ENCODE measurements at regions not wholly inside any gene's neighbourhood (a gene's known extent, or its start where the extent isn't known, plus 50 kb on each side); places are given as distances from the start of the nearest gene placed in this dataset.

DNA sequence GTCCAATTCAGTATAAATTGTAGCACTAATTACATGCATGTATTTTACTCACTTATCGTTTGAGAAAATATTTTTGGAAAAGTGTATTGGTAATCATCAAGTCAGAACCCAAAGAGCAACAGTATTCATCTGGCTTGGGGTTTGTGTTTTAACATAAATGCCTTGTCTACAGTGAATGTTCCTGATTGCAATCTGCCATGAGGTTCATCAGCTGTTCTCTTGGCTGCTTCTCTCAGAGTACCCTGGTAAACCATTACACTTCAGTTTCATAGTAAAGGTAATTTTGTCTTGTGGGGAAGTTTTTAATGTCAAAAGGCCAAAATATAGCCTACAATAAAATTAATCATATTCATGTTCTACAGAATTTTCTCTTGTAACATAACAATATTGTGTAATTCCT, 150.3 kb downstream of the IFI44 start:
- Histone ChIP-seq H3K14ac (ENCODE audit: insufficient read depth, low read length) (no peak overlapping the region), H4K8ac (replicated peaks; ENCODE audit: insufficient read length, low read depth, low read length) (no peak overlapping the region), H3K18ac (ENCODE audit: insufficient read length, low read depth, low read length) (no peak overlapping the region), H3K23me2 (ENCODE audit: insufficient read length, low read depth, low read length, poor library complexity, severe bottlenecking) (no peaks in the 10 kb centered on the region), H3K79me2 (ENCODE audit: insufficient read depth, low read length) (no peaks in the 10 kb centered on the region), H4K5ac (ENCODE audit: insufficient read length, low read depth, low read length) (no peak overlapping the region), H4K91ac (ENCODE audit: insufficient read length, low read depth, low read length) (no peak overlapping the region), H2BK12ac (ENCODE audit: insufficient read length, low read depth, low read length) (no peak overlapping the region), H3K4ac (ENCODE audit: low read depth, low read length) (no peak overlapping the region), H3K4me1 (ENCODE audit: insufficient read depth, low read length) (no peaks in the 10 kb centered on the region), H3K23ac (ENCODE audit: insufficient read length, low read depth, low read length) (no peak overlapping the region), H2AK5ac (ENCODE audit: insufficient read length, low read length) (no peak overlapping the region), H3K27ac (ENCODE audit: insufficient read length, low read depth, low read length) (no peak overlapping the region), H2AFZ (ENCODE audit: low read length) (no peak overlapping the region), H3K9me3 (ENCODE audit: control insufficient read depth, low read depth, low read length) (no peaks in the 10 kb centered on the region), H3K9ac (ENCODE audit: extremely low read depth, insufficient read length, low read length) (no peak overlapping the region), H2BK15ac (ENCODE audit: low read depth, low read length) (no peak overlapping the region), H3K56ac (ENCODE audit: insufficient read length, low read depth, low read length) (no peak overlapping the region), H4K20me1 (ENCODE audit: control insufficient read depth, insufficient read depth, insufficient read length) (no peaks in the 10 kb centered on the region), H2BK120ac (ENCODE audit: low read depth, low read length, poor library complexity, severe bottlenecking) (no peak overlapping the region), H3K4me2 (ENCODE audit: insufficient read depth, insufficient read length, low read length) (no peak overlapping the region), H2BK5ac (ENCODE audit: insufficient read length, low read length) (no peak overlapping the region), H3K27me3 (ENCODE audit: insufficient read depth, low read length) (no peaks in the 10 kb centered on the region), H3K79me1 (ENCODE audit: insufficient read depth, low read depth, low read length, poor library complexity, severe bottlenecking) (no peaks in the 10 kb centered on the region), H2BK20ac (ENCODE audit: low read depth, low read length, poor library complexity, severe bottlenecking) (no peak overlapping the region), H3T11ph (ENCODE audit: low read length) (no peak overlapping the region)
- Mint-ChIP-seq H3K9me3 (no peaks in the 10 kb centered on the region), H3K4me3 (no peak overlapping the region), H3K27ac (no peak overlapping the region), H3K36me3 (ENCODE audit: insufficient read depth in 1 of 3, low read depth in 3 of 3) (no peaks in the 10 kb centered on the region), H3K4me1 (peaks cover 8 to 9% of the 10 kb centered on the region in 2 experiments; a peak in 3 of 4 replicates), H3K27me3 (ENCODE audit: low read depth) (no peaks in the 10 kb centered on the region)
- TF ChIP-seq, protein P1, sequence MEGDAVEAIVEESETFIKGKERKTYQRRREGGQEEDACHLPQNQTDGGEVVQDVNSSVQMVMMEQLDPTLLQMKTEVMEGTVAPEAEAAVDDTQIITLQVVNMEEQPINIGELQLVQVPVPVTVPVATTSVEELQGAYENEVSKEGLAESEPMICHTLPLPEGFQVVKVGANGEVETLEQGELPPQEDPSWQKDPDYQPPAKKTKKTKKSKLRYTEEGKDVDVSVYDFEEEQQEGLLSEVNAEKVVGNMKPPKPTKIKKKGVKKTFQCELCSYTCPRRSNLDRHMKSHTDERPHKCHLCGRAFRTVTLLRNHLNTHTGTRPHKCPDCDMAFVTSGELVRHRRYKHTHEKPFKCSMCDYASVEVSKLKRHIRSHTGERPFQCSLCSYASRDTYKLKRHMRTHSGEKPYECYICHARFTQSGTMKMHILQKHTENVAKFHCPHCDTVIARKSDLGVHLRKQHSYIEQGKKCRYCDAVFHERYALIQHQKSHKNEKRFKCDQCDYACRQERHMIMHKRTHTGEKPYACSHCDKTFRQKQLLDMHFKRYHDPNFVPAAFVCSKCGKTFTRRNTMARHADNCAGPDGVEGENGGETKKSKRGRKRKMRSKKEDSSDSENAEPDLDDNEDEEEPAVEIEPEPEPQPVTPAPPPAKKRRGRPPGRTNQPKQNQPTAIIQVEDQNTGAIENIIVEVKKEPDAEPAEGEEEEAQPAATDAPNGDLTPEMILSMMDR (conservative IDR thresholded peaks at IDR 0.05): no peak
- no peak for DNase-seq
- no CpG with 5 or more reads among the region's 1 CpG for WGBS (ENCODE audit: extremely low coverage, insufficient read length, low lambda C conversion rate)

Measured in H9 (cell line).